Naive thymus-derived CD4-positive, alpha-beta T cell (primary cell): ENCODE measurements at regions not wholly inside any gene's neighbourhood (a gene's known extent, or its start where the extent isn't known, plus 50 kb on each side); places are given as distances from the start of the nearest gene placed in this dataset.

Source experiments
- ATAC-seq: fragments of 150-1000 bp; cut with Tn5 transposase; 2 replicates; pipeline ENCODE4 v1.10.0; 2021; ENCODE audit warnings: mild to moderate bottlenecking, moderate library complexity
- CTCF ChIA-PET: fragments of 350-600 bp; sonication (Branson Sonifier 250); formaldehyde crosslinking; loops from one replicate; lab custom pipeline; 2021; ENCODE audit warnings: antibody characterized with exemption; lab: Charles Lee
- POLR2A ChIA-PET: fragments of 350-600 bp; sonication (Branson Sonifier 250); formaldehyde crosslinking; loops from one replicate; lab custom pipeline; 2021; ENCODE audit warnings: antibody characterized with exemption, inconsistent platforms; lab: Charles Lee
- DNase-seq, 9 donors: peaks; one replicate each; pipeline versions ENCODE4 v3.0.0 to v3.0.0-alpha.2; 2020 to 2022; ENCODE audit warnings: mixed read lengths in 1 of 9
- H3K27ac ChIP-seq: one replicate; pipeline ENCODE4 v1.7.0; 2013; ENCODE audit warnings: mild to moderate bottlenecking, low read depth, low read length, moderate library complexity
- H3K27me3 ChIP-seq, 2 donors: one replicate each; pipeline ENCODE4 v1.7.0; 2013; ENCODE audit warnings: low read length in 2 of 2, mild to moderate bottlenecking in 2 of 2, moderate library complexity in 2 of 2; ENCODE audit not compliant: control insufficient read depth in 2 of 2, insufficient read depth in 2 of 2
- H3K36me3 ChIP-seq, 3 experiments: 1 replicate in 2 of 3; 2 replicates in 1 of 3; pipeline ENCODE4 v1.7.0; 2013; ENCODE audit warnings: low read length in 3 of 3, mild to moderate bottlenecking in 3 of 3, moderate library complexity in 1 of 3; ENCODE audit not compliant: insufficient read depth in 3 of 3, control insufficient read depth in 2 of 3
- H3K4me1 ChIP-seq, 2 donors: one replicate each; pipeline ENCODE4 v1.7.0; 2013; ENCODE audit warnings: low read length in 2 of 2, mild to moderate bottlenecking in 2 of 2, moderate library complexity in 1 of 2; ENCODE audit not compliant: control insufficient read depth in 2 of 2, insufficient read depth in 2 of 2
- H3K4me3 ChIP-seq: 2 replicates; pipeline ENCODE4 v1.7.0; 2013; ENCODE audit warnings: mild to moderate bottlenecking, low read length
- H3K9me3 ChIP-seq, 3 experiments: 1 replicate in 2 of 3; 2 replicates in 1 of 3; pipeline ENCODE4 v1.7.0; 2013; ENCODE audit warnings: low read length in 3 of 3; ENCODE audit not compliant: control insufficient read depth in 2 of 3
- H3K27ac Mint-ChIP-seq, 9 donors: one replicate each; pipeline ENCODE4 v1.8.0; 2020 to 2022; ENCODE audit warnings: mixed read lengths in 9 of 9, mild to moderate bottlenecking in 8 of 9, moderate library complexity in 5 of 9, inconsistent platforms in 2 of 9
- H3K27me3 Mint-ChIP-seq, 5 donors: one replicate each; pipeline ENCODE4 v1.8.0; 2021 to 2022; ENCODE audit warnings: mixed read lengths in 5 of 5, mild to moderate bottlenecking in 1 of 5
- H3K36me3 Mint-ChIP-seq, 5 donors: one replicate each; pipeline ENCODE4 v1.8.0; 2020 to 2022; ENCODE audit warnings: mixed read lengths in 5 of 5, mild to moderate bottlenecking in 3 of 5, inconsistent platforms in 1 of 5
- H3K4me1 Mint-ChIP-seq, 7 donors: one replicate each; pipeline ENCODE4 v1.8.0; 2020 to 2022; ENCODE audit warnings: mixed read lengths in 7 of 7, mild to moderate bottlenecking in 3 of 7, inconsistent platforms in 1 of 7
- H3K4me3 Mint-ChIP-seq, 10 donors: one replicate each; pipeline ENCODE4 v1.8.0; 2020 to 2022; ENCODE audit warnings: mild to moderate bottlenecking in 10 of 10, mixed read lengths in 10 of 10, moderate library complexity in 6 of 10, inconsistent platforms in 2 of 10
- H3K9me3 Mint-ChIP-seq, 11 donors: one replicate each; pipeline ENCODE4 v1.8.0; 2020 to 2022; ENCODE audit warnings: mixed read lengths in 11 of 11, mild to moderate bottlenecking in 4 of 11, inconsistent platforms in 1 of 11, moderate library complexity in 1 of 11
- intact Hi-C, 2 donors: fragments of 100-400 bp; cut with micrococcal nuclease; formaldehyde crosslinking; loops; one replicate each; pipeline ENCODE4 v1.15.1; 2023

GRCh38 chr16:86138121-86139085 is 239.4 kb downstream of the IRF8 start:
- no peak overlapping the region for H3K4me3 ChIP-seq
- Mint-ChIP-seq H3K27me3 (peaks cover 0 to 26% (median 13%) of the 10 kb centered on the region in 5 donors), H3K4me3 (no peak overlapping the region), H3K4me1 (peaks cover 0 to 3% (median 0%) of the 10 kb centered on the region in 7 donors), H3K27ac (no peak overlapping the region), H3K36me3 (no peaks in the 10 kb centered on the region), H3K9me3 (peaks cover 0 to 2% (median 0%) of the 10 kb centered on the region in 11 donors)
- DNase-seq (no peak), ATAC-seq (no peak)
- H3K36me3 ChIP-seq: no peaks in the 10 kb centered on the region
- POLR2A ChIA-PET: no interaction called here
- H3K27ac ChIP-seq: no peak overlapping the region
- CTCF ChIA-PET: no interaction called here
- H3K9me3 ChIP-seq: no peaks in the 10 kb centered on the region
- intact Hi-C loops: no loop called here
- H3K27me3 ChIP-seq: no peaks in the 10 kb centered on the region
- H3K4me1 ChIP-seq: no peaks in the 10 kb centered on the region

- Histone ChIP-seq H3K9me3 (no peaks in the 10 kb centered on the region), H3K27ac (no peak overlapping the region), H3K4me1 (no peaks in the 10 kb centered on the region), H3K4me3 (no peak overlapping the region), H3K36me3 (no peaks in the 10 kb centered on the region), H3K27me3 (no peaks in the 10 kb centered on the region)
- H3K27ac Mint-ChIP-seq: no peak overlapping the region
- POLR2A ChIA-PET: no interaction called here
- no peaks in the 10 kb centered on the region for H3K36me3 Mint-ChIP-seq
- DNase-seq (no peak), ATAC-seq (no peak)
- no peak overlapping the region for H3K4me3 Mint-ChIP-seq
- peaks cover 0 to 2% (median 0%) of the 10 kb centered on the region in 11 donors for H3K9me3 Mint-ChIP-seq
- H3K4me1 Mint-ChIP-seq: no peaks in the 10 kb centered on the region
- intact Hi-C loops: no loop called here
- CTCF ChIA-PET: no interaction called here
- peaks cover 3 to 17% (median 5%) of the 10 kb centered on the region in 5 donors for H3K27me3 Mint-ChIP-seq
Measured at GRCh38 chr16:86142801-86143236, 243.9 kb downstream of the IRF8 start.

GRCh38 chr16:86143666-86144065 is 244.7 kb downstream of the IRF8 start:
- H3K4me1 ChIP-seq: no peaks in the 10 kb centered on the region

GRCh38 chr16:86145669-86146068 is 246.7 kb downstream of the IRF8 start:
- H3K9me3 Mint-ChIP-seq: peaks cover 0 to 7% (median 0%) of the 10 kb centered on the region in 11 donors
- Histone ChIP-seq H3K36me3 (no peaks in the 10 kb centered on the region), H3K27ac (no peak overlapping the region), H3K9me3 (no peaks in the 10 kb centered on the region), H3K4me1 (no peaks in the 10 kb centered on the region), H3K4me3 (no peak overlapping the region), H3K27me3 (no peaks in the 10 kb centered on the region)
- H3K36me3 Mint-ChIP-seq: no peaks in the 10 kb centered on the region
- no peak for DNase-seq
- ChIA-PET CTCF (no interaction called here), POLR2A (no interaction called here)
- intact Hi-C loops: no loop called here
- no peak for ATAC-seq
- H3K4me1 Mint-ChIP-seq: no peaks in the 10 kb centered on the region
- peaks cover 5 to 14% (median 11%) of the 10 kb centered on the region in 5 donors for H3K27me3 Mint-ChIP-seq
- no peak overlapping the region for H3K27ac Mint-ChIP-seq
- no peak overlapping the region for H3K4me3 Mint-ChIP-seq

More at GRCh38 chr16:86143666-86144065, 244.7 kb downstream of the IRF8 start:
- ATAC-seq (no peak), DNase-seq (no peak)
- H3K9me3 Mint-ChIP-seq: peaks cover 0 to 7% (median 0%) of the 10 kb centered on the region in 11 donors
- ChIA-PET CTCF (no interaction called here), POLR2A (no interaction called here)
- no peaks in the 10 kb centered on the region for H3K4me1 Mint-ChIP-seq
- no peaks in the 10 kb centered on the region for H3K36me3 Mint-ChIP-seq
- no peak overlapping the region for H3K4me3 ChIP-seq
- no peaks in the 10 kb centered on the region for H3K36me3 ChIP-seq
- no peak overlapping the region for H3K27ac ChIP-seq
- H3K27me3 ChIP-seq: no peaks in the 10 kb centered on the region
- intact Hi-C loops: no loop called here
- H3K9me3 ChIP-seq: no peaks in the 10 kb centered on the region
- peaks cover 4 to 15% (median 7%) of the 10 kb centered on the region in 5 donors for H3K27me3 Mint-ChIP-seq
- no peak overlapping the region for H3K27ac Mint-ChIP-seq
- H3K4me3 Mint-ChIP-seq: no peak overlapping the region

- Histone ChIP-seq H3K9me3 (no peaks in the 10 kb centered on the region), H3K4me3 (no peak overlapping the region), H3K36me3 (no peaks in the 10 kb centered on the region), H3K4me1 (no peaks in the 10 kb centered on the region), H3K27ac (no peak overlapping the region), H3K27me3 (no peaks in the 10 kb centered on the region)
- no peak overlapping the region for H3K27ac Mint-ChIP-seq
- intact Hi-C loops: no loop called here
- H3K27me3 Mint-ChIP-seq: peaks cover 6 to 38% (median 24%) of the 10 kb centered on the region in 5 donors
- H3K9me3 Mint-ChIP-seq: peaks cover 0 to 7% (median 0%) of the 10 kb centered on the region in 11 donors
- H3K36me3 Mint-ChIP-seq: no peaks in the 10 kb centered on the region
- no peak for DNase-seq
- CTCF ChIA-PET: no interaction called here
- no peak overlapping the region for H3K4me3 Mint-ChIP-seq
- POLR2A ChIA-PET: no interaction called here
- no peak for ATAC-seq
- no peaks in the 10 kb centered on the region for H3K4me1 Mint-ChIP-seq
Measured at GRCh38 chr16:86150641-86151238, 251.8 kb downstream of the IRF8 start.

- Histone ChIP-seq H3K4me3 (no peak overlapping the region), H3K27me3 (no peaks in the 10 kb centered on the region), H3K4me1 (no peaks in the 10 kb centered on the region), H3K27ac (no peak overlapping the region), H3K9me3 (no peaks in the 10 kb centered on the region), H3K36me3 (no peaks in the 10 kb centered on the region)
- Mint-ChIP-seq H3K27me3 (peaks cover 6 to 38% (median 24%) of the 10 kb centered on the region in 5 donors), H3K9me3 (peaks cover 0 to 7% (median 0%) of the 10 kb centered on the region in 11 donors), H3K4me3 (no peak overlapping the region), H3K36me3 (no peaks in the 10 kb centered on the region), H3K4me1 (no peaks in the 10 kb centered on the region), H3K27ac (no peak overlapping the region)
- no peak for DNase-seq
- no peak for ATAC-seq
- CTCF ChIA-PET: no interaction called here
- intact Hi-C loops: no loop called here
- POLR2A ChIA-PET: no interaction called here
Measured at GRCh38 chr16:86151239-86151851, 252.4 kb downstream of the IRF8 start.
